ENCODE measurements at regions not wholly inside any gene's neighbourhood (a gene's known extent, or its start where the extent isn't known, plus 50 kb on each side); places are given as distances from the start of the nearest gene placed in this dataset.
A peak's percentile ranks its signal among the peaks of the same experiment; 100 is the strongest.

DNA sequence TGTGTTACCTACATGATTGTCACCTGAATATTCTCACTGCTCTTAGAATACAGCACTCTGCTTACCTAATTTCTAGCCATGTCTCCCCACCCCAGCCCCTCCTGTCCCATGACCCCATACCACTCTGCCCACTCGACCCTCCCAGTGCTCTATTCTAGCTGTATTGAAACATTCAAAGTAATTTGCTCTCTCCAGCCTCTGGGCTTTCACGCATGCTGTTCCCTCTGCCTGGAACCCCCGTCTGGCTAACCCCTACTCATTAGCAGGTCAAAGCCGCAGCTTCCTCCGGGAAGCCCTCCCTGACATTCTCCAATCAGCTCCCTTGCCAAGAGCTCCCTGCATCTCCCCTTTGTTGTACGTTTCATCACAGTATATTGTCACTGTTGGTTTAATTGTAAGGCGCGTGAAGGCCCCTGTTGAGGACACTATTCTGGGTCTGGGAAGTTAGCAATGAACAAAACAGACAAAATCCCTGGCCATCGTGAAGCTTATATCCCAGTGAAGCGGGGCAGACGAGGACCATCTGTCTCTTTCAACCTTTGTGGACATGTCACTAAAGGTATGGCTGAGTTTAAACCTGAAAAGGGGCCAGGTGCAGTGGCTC is 72.3 kb upstream of the LHX1 start:
- no peak for DNase-seq (ENCODE audit: low spot score)

DNA sequence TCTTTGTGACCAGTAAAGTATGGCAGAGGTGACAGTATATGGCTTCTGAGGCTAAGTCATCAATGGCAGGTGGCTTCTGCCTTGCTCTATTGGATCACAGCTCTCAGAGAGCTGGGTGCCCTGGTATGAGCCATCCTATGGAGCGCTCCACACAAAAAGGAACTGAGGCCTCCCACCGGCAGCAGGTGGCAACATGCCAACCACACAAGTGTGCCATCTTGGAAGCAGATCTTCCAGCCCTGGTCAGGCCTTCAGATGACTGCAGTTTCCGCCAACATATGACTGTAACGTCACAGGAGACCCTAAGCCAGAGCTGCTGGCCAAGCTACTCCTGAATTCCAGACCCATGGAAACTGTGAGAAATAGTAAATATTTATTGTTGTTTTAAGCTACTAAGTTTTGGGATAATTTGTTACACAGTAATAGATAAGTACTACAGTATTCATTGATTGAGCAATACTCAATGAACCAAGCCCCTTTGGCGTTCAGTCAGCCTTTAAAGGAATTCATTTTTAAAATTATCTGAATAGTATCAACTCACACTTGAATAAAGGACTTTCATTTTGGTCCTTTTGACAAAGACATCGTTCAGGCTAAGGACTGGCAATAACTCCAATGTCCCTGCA is 69.4 kb upstream of the LHX1 start:
- DNase-seq (ENCODE audit: low spot score) = no peak

DNA sequence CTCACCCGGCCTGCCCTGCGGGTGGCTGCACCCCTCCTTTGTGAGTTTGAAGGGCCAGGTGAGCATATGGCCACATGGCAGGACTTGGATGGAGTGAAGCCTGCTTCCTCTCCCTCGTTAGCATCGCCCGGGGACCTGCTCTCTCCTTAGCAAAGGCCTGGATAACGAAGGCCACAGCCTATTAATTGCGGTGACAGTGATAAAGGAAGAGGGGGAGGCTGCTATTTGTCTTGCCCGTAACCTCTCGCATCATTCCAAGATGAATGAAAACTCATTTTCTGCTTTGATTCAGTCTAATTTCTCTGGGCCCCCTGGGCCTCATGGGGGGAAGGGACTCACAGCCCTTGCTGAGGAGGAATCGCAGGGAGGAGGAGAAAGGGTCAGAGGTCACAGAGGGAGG is 68.5 kb upstream of the LHX1 start:
- DNase-seq (ENCODE audit: low spot score) = no peak

DNA sequence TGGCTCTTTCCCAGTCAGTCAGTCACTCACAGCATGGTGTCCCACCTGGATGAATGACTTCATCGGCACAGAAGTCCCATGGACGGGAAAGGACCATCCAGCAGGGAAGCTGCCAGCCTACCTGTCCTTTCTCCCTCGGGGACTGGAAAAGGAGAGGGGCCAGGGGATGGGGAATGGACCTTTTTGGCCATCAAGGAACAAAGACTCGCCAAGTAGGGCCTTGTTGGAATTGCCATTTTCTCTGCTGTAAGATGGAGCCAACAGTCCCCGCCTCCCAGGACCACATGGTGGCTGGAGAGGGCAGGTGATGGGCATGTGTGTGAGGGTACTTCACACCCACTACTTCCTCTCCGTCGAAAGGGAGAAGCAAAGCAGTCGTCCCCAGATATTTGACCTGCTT is 67.8 kb upstream of the LHX1 start:
- DNase-seq (ENCODE audit: low spot score) = no peak

DNA sequence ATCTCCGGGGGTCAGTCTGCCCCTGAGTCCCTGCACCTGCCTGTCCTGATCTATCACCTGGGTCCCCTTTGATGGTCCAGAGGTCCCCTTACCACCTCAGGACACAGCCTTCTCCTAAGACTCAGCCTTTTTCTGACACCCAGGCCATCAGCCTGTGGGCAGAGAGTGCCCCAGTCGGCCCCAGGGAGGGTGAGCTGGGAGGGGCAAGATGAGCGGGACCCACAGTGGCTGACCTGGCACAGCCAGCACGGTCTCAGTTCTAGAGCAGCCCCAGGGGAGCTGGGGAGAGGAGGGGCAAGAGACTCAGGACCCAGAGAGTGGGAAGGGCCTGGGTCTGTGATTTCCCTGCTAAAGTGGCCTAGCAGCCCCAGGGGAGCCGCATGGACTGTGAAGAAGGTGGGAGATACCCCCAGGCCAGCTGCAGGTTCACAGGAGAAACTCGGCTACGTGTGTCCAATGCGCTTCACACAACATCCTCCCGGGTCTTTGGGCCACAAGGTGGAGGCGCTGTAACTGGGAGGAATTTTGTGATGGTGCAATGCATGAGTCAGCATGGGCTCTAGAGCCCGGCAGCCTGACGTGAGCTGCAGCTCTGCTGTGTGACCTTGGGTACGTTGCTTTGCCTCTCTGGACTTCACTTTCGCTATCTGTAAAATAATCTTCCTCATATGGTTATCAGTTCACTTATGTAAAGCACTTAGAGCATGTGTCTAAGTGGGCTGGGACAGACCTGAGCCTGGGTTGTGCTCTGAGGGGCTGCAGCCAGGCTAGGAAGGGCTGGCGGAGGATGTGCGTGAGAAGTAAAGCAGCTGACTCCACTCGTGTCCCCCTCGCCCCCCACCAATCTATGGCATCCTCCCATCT is 67.2 kb upstream of the LHX1 start:
- DNase-seq (ENCODE audit: low spot score) = no peak

DNA sequence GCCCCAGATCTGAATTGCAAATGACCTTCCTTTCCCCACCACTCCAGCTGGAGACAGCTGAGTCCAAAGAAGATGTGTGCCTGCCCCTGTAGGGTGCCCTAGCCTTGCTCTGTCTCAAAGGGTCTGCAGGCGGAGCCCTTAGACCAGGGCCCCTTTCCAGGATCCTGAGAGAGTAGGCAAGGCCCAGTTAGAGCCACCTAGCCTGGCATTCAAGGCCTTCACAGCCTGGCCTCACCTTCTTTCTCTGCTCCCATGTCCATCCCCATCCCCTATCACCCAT is 66.6 kb upstream of the LHX1 start:
- DNase-seq (ENCODE audit: low spot score) = no peak

DNA sequence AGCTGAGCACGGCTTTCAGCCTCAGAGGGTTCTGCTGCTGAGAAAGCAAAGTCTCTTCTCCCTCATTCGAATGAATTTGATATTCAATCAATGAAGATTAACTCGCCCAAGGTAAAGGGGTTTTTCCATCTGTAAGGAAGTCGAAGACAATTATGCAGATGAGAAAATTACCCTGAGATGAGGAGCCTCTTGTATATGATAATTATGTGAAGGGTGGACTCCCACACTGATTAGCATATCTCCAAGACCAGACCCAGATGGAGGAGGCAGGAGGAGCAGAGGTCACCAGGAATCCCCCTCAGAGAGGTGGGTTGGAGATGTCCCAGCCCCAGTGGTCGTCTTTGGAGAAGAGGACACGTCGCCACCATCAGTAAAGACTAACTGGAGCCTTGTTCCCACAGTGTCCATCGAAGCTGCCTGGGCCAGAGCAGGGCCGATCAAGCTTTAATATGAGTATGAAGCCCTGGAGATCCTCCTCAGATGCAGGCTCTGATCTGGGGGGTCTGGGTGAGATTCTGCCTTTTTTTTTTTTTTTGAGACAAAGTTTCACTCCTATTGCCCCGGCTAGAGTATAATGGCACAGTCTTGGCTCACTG is 61.5 kb upstream of the LHX1 start:
- no peak for DNase-seq (ENCODE audit: low spot score)

DNA sequence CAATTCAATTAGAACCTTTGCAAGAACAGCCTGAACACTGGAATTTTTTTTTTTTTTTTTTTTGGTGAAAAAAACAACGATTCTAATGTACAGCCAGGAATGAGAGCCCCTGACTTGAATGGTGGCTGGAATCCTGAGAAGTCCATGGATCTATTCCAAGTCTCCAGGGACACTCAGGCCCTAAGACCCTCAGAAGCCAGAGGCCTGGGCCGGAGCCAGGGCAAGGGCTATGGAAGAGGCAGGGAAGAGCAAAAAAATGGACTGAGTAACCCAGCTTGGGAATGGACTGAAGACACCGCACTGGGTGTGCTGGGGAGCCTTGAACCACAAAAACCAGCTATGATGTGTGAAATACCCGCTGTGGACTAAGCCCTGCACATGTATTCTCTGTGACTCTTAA is 60.3 kb upstream of the LHX1 start:
- no peak for DNase-seq (ENCODE audit: low spot score)

DNA sequence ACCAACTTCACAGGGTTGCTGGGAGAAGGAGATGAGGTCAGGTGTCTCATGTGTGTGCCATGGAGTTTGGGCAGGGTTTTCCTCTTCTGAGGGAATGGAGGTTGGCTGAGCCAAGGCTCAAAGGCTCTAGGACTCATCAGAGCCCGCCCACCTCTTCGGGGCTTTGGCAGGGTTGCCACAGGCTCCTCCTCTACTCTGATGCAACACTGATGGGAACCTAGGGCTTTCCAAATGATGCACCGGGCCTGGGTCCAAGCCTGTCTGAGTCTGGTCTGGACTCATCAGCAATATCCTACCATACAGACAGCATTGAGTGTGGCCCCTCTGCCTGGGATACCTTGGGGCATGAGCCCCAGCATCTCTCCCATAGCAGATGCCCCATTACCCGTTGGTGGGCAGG is 59.5 kb upstream of the LHX1 start:
- DNase-seq (ENCODE audit: low spot score) = no peak

DNA sequence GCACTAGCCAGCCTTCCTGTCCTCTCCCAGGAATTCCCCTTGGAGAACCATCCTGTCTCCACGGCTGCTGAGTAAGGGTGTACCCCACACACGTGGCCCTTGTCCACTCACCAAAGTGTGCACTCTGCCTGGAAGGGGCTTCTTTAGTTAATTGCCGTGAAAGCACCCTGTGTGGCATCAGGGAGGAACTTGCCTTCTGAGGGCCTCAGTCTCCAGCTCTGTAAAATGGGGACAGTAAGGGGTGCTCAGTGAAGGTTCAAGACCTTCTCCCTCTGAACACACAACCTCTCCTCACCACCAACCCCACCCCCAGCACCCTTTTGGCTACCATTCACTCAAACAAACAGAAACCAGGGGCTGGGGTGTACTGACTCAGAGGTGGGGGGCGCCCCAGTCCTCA is 59.1 kb upstream of the LHX1 start:
- no peak for DNase-seq (ENCODE audit: low spot score)

DNA sequence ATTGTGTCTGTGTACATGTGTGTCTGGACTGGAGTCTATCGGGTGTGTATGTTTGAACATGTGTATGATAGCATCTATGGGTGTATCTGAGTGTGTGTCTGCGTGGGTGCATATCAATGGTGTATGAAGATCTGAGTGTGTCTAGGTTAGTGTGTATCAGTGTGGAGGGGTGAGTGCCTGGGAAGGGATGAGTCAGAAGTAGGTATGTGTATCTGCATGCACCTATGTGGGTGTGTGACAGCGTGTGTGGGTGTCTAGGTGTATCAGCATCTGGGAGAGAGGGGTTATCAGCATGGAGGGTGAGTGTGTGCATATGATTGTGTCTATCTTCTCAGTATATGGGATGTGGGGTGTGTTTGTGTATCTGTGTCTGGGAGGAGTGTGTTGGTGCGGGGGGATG is 58.2 kb upstream of the LHX1 start:
- no peak for DNase-seq (ENCODE audit: low spot score)

DNA sequence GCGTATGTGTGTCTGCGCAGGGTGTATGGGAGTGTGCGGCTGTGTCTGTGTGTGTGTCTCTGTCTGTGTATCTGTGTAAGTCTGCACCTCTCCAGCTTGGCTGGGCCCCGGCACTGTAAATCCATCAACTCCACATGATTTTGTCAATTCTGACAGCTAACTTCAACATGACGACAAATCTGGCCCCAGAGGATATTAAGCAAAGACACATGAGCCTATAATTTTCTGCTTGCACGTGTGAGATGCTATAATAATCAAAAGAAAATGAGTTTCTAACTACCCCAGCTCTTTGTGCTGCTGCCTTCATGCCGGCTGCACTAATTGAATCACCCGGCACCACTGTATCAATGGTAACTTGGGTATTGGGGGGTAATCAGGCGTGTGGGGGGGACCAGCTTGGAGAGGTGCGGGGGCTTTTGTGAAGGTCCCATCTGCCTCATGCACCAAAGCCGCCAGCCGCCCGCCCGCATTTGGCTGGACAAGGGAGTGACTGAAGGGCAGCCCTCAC is 57.6 kb upstream of the LHX1 start:
- no peak for DNase-seq (ENCODE audit: low spot score)

DNA sequence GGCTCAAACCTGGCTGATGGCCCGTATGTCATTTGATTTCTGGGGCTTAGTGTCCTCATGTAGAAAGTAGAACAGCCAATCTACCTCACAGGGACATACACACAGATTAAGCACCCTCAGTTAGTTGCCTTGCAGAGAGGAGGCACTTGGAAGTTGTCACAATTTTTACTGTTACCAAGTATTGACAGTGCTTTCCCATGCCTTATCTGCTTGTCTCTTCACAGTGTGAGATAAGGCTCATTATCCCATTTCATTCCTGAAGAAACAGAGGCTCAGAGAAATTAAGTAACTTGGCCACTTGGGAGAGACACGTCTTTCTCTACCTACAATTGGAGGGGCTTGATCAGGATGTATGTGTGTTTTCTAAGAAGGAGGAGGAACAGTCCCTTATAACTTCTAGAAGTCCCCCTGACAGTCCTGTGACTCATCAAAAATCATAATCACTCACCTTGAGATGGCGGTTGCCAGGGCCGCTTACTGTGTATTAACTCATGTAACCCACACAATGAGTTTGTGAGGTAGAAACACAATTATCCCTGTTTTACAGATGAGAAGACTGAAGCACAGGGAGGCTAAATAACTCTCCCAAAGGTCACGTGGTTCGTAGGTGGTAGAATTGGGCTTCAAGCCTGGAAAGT is 56.9 kb upstream of the LHX1 start:
- no peak for DNase-seq (ENCODE audit: low spot score)

DNA sequence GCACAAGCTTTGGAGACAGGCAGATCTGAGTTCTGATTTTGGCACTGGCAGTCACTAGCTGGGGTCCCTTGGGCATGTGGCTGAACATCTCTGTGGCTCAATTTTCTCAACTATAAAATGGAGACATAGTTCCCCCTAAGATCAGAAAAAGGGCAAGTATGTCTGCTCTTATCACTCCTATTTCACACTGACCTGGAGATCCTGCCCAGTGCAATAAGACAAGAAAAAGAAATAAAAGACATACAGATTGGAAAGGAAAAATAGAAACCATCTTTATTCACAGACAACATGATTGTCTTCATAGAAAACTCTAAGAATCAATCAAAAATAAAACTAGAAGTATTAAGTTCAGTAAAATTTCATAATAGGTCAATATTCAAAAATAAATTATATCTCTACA is 56.0 kb upstream of the LHX1 start:
- DNase-seq (ENCODE audit: low spot score) = no peak

DNA sequence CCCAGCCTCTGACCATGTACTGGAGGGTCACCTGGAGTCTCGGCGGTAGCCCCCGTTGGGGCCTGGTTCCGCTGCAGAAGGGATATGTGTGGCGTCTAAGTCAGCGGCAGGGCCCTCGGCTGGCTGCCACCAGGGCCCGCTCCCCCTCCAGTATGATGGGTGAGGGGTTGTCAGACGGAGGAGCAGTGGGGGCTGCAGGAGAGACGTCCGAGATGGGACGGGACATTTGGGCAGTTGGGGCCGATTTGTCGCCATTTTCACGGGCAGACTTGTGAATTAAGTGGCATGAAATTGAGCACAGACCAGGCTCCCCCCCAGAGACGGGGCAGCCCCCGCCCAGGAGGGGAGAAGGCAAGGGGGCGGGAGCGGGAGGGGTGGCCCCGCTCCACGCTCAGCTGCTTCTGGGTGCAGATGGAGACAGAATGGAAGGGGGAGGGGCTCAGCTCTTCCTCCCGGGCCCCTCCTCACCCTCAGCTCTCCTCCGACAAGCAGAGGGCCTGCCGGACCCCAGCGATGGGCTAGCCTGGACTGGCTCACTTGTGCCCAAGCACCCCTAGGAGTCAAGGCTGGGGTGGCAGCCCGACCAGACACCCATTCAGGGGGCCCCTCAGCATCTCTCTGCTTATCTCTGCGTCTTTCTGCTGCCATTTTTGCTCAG is 52.7 kb upstream of the LHX1 start:
- no peak for DNase-seq (ENCODE audit: low spot score)

DNA sequence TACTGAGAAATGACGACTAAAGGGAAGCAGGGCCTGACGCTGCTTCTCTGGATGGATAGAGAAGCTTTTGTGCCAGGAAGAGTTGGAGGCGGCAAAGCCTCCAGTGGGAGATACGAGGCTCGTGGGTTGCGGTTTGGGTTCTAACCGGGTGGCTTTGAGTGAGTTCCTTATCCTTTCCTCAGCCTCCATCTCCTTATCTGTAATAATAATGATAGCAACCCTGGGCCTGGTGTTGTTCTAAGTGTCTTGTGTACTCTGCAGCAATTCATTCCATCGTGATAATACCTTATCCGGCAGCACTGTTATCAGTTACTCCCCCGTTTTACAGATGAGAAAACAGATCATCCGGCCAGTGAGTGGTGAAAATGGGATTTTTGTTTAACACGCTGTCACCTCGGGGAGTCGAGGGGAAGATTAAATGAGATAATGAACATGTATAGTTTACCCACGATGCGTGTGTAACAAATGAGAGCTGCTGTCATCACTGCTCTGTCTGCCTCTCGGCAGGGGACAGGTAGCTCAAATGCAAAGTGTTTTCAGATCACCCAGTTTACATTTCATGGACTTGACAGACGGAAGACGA is 52.0 kb upstream of the LHX1 start:
- DNase-seq (ENCODE audit: low spot score) = peak; percentile 19

DNA sequence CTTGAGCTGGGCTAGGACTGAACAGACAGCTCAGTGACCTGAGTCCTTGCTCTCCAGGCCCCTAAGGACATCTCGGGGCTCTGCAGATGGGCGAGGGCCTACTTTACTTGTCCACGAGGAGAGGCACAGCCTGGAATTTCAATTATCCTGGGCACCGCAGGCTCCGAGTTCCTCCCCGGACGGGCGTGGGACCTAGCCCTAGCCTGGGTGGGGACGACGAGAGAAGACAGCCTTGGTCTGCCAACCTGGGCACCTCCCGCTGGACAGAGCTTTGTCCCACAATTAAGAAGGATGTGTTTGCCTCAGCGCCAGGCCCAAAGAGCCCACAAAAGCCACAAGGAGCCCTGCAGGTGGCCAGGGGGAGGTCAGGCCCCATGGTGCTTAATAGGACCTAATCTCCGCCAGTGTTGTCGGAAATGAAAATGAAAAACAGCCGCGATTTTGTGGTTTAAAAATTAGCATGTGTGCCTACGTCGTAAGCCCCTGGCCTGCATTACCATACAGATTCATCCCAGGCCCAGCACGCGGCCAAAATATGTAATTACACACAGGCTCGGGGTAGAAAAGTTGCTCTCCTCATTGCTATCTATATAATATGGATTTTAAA is 51.4 kb upstream of the LHX1 start:
- no peak for DNase-seq (ENCODE audit: low spot score)

Measured in umbilical cord (tissue), 1 donor.